OCI-LY1 (cell line): ENCODE measurements at regions not wholly inside any gene's neighbourhood (a gene's known extent, or its start where the extent isn't known, plus 50 kb on each side); places are given as distances from the start of the nearest gene placed in this dataset.

Experiments used
- CTCF ChIP-seq: fragments of 200-600 bp; sonication (generic), shearing (Covaris generic); IDR thresholded peaks from 2 replicates; pipeline ENCODE4 v1.5.1; 2017; ENCODE audit warnings: mild to moderate bottlenecking, antibody characterized with exemption, low read length, moderate library complexity, mixed read lengths
- EZH2 ChIP-seq: fragments of 200-600 bp; sonication (generic), shearing (Covaris generic); IDR thresholded peaks from 2 replicates; pipeline ENCODE4 v1.8.0; 2017; ENCODE audit warnings: borderline replicate concordance, mixed run types, mild to moderate bottlenecking, antibody characterized with exemption, low read length, moderate library complexity, mixed read lengths

DNA sequence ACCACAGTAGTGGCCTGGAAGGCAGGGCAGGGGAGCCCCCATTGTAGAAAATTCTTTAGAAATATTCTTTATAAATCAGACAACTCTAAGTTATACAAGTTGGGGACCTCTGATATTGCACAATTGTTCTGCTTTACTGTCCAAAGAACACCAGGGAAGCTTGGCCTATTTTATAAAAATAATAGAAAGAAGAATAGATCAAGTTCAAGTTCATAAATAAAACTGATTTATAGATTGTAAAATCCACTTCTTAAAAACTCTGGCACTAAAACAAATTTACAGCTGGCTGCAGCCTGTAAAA lies 55.0 kb upstream of the GALNT2 start:
- TF ChIP-seq CTCF (no peak), EZH2 (no peak)
